Common myeloid progenitor, CD34-positive (primary cell): ENCODE measurements at regions not wholly inside any gene's neighbourhood (a gene's known extent, or its start where the extent isn't known, plus 50 kb on each side); places are given as distances from the start of the nearest gene placed in this dataset.
"Not testable (repeated sequence)": the region's sequence is repeated elsewhere in the genome, so short reads cannot be mapped to it uniquely, and the experiment has no call there.

Experiments
- CTCF ChIA-PET: fragments of 350-600 bp; sonication (Branson Sonifier 250); formaldehyde crosslinking; loops from one replicate; lab custom pipeline; 2021; ENCODE audit warnings: antibody characterized with exemption; lab: Charles Lee
- POLR2A ChIA-PET: fragments of 350-600 bp; sonication (Branson Sonifier 250); formaldehyde crosslinking; loops from one replicate; lab custom pipeline; 2021; ENCODE audit warnings: antibody characterized with exemption; lab: Charles Lee
- DNase-seq, 3 donors: peaks; one replicate each; pipeline versions ENCODE4 v3.0.0 to v3.0.0-alpha.2; 2013
- H3K27ac ChIP-seq, 2 experiments: 1 replicate in 1 of 2; 2 replicates in 1 of 2; pipeline ENCODE4 v1.7.0; 2013; ENCODE audit warnings: inconsistent platforms in 2 of 2, low read length in 2 of 2, mild to moderate bottlenecking in 2 of 2, low read depth in 1 of 2, moderate library complexity in 1 of 2; ENCODE audit not compliant: severe bottlenecking in 2 of 2, insufficient read depth in 1 of 2, poor library complexity in 1 of 2
- H3K27me3 ChIP-seq, 5 experiments: replicated peaks in 2 of 5; 1 replicate in 3 of 5; 2 replicates in 2 of 5; pipeline versions ENCODE4 v1.6.1 to v1.7.0; 2013; ENCODE audit warnings: low read length in 4 of 5, mild to moderate bottlenecking in 2 of 5, moderate library complexity in 2 of 5, inconsistent platforms in 1 of 5; ENCODE audit not compliant: insufficient read depth in 5 of 5, control insufficient read depth in 4 of 5
- H3K36me3 ChIP-seq, 4 experiments: 1 replicate in 2 of 4; 2 replicates in 2 of 4; pipeline versions ENCODE4 v1.6.1 to v1.7.0; 2013; ENCODE audit warnings: low read length in 3 of 4, control low read depth in 1 of 4, mild to moderate bottlenecking in 1 of 4; ENCODE audit not compliant: control insufficient read depth in 4 of 4, insufficient read depth in 4 of 4
- H3K4me1 ChIP-seq, 4 experiments: 1 replicate in 3 of 4; 2 replicates in 1 of 4; pipeline versions ENCODE4 v1.6.1 to v1.7.1; 2013; ENCODE audit warnings: low read length in 3 of 4, mild to moderate bottlenecking in 3 of 4, control low read depth in 1 of 4, inconsistent platforms in 1 of 4, moderate library complexity in 1 of 4; ENCODE audit not compliant: control insufficient read depth in 4 of 4, insufficient read depth in 4 of 4; ENCODE audit errors: control extremely low read depth in 1 of 4
- H3K4me3 ChIP-seq, 7 experiments: 1 replicate in 4 of 7; 2 replicates in 3 of 7; pipeline versions ENCODE4 v1.5.1 to v1.7.0; 2013; ENCODE audit warnings: mild to moderate bottlenecking in 7 of 7, low read length in 6 of 7, moderate library complexity in 6 of 7, inconsistent platforms in 2 of 7, low read depth in 2 of 7, control low read depth in 1 of 7; ENCODE audit not compliant: insufficient read depth in 4 of 7, control insufficient read depth in 1 of 7; ENCODE audit errors: extremely low read depth in 1 of 7
- H3K9me3 ChIP-seq, 5 experiments: 1 replicate in 4 of 5; 2 replicates in 1 of 5; pipeline versions ENCODE4 v1.6.1 to v1.7.1; 2013; ENCODE audit warnings: low read length in 4 of 5, mild to moderate bottlenecking in 2 of 5, inconsistent platforms in 1 of 5, low read depth in 1 of 5, moderate library complexity in 1 of 5; ENCODE audit not compliant: control insufficient read depth in 4 of 5, insufficient read depth in 2 of 5; ENCODE audit errors: control extremely low read depth in 1 of 5
- WGBS: methylation state at CpG from one replicate; pipeline ENCODE4 v1.1.5; 2013; ENCODE audit not compliant: insufficient coverage; 5-methylcytosine and 5-hydroxymethylcytosine counted together

DNA sequence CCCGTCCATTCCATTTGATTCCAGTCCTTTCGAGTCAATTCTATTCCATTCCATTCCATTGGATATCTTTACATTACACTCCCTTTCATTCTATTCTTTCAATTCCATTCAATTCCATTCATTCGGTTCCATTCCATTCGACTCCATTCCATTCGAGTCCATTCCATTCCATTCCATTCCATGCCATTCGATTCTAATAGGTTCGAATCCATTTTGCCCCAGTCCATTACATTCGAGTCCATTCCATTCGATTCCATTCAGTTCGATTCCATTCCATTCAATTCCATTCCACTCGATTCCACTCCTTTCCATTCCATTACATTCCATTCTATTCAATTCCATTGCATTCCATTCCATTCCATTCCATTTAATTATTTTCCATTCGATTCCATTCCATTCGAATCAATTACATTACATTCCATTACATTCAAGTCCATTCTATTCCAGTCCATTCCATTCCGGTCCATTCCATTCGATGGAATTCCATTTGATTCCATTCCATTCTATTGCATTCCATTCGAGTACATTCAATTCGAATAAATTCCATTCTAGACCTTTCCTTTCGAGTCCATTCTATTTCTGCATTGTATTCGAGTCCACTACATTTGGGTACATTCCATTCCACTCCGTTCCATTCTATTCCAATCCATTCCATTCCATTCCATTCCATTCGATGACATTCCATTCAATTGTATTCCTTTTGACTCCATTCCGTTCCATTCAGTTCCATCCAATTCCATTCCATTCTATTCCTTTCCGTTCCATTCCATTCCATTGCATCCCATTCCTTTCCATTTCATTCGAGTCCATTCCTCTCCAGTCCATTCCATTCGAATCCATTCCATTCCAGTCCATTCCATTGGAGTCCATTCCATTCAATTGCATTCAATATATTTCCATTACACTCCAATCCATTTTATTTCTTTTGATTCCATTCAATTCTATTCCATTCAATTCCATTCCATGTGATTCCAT, 2604.8 kb upstream of the TPTE start:
- ChIA-PET CTCF (no interaction called here), POLR2A (no interaction called here)
- Histone ChIP-seq H3K36me3 (no peaks in the 10 kb centered on the region), H3K4me3 (no peak overlapping the region), H3K27me3 (no peaks in the 10 kb centered on the region), H3K27ac (no peak overlapping the region), H3K4me1 (no peaks in the 10 kb centered on the region), H3K9me3 (peaks cover 0 to 39% (median 16%) of the 10 kb centered on the region in 5 experiments)
- DNase-seq, result no peak
- 79% methylated on average over 25 of the region's 25 CpGs for WGBS

DNA sequence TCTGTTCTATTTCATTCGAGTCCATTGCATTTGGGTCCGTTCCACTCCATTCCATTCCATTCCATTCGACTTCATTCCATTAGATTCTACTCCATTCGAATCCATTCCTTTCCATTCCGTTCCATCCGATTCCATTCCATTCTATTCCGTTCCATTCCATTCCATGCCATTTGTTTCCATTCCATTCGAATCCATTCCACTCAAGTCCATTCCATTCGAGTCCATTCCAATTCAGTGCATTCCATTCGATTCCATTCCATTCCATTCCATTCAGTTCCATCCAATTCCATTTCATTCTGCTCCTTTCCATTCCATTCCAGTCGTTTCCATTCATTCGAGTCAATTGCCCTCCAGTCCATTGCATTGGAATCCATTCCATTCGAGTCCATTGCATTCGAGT, 2603.7 kb upstream of the TPTE start:
- H3K36me3 ChIP-seq, result no peaks in the 10 kb centered on the region
- DNase-seq, result peak in 1 of 3 donors; percentile 14
- H3K4me3 ChIP-seq, result no peak overlapping the region
- no peaks in the 10 kb centered on the region for H3K27me3 ChIP-seq
- H3K9me3 ChIP-seq, result peaks cover 0 to 49% (median 20%) of the 10 kb centered on the region in 5 experiments
- no peaks in the 10 kb centered on the region for H3K4me1 ChIP-seq
- 71% methylated on average over 14 of the region's 14 CpGs for WGBS
- ChIA-PET CTCF (no interaction called here), POLR2A (no interaction called here)
- H3K27ac ChIP-seq, result no peak overlapping the region

DNA sequence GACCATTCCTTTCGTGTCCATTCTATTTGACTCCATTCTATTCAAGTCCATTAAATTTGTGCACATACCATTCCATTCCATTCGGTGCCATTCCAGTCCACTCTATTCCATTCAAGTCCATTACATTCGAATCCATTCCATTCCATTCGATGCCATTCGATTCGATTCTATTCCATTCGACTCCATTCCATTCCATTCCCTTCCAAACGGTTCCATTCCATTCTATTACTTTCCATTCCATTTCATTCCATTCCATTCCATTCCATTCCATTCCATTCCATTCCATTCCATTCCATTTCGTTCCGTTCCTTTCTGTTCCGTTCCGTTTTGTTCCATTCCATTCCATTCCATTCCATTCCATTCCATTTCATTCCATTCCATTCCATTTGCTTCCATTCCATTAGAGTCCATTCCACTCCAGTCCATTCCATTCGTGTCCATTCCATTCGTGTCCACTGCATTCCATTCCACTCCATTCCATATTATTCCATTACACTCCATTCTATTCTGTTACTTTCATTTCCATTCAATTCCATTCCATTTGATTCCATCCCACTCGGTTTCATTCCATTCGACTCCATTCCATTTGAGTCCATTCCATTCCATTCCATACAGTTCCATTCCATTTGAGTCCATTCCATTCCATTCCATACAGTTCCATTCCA, 2595.3 kb upstream of the TPTE start:
- DNase-seq, CTCF ChIA-PET, H3K27me3 ChIP-seq, POLR2A ChIA-PET, H3K4me3 ChIP-seq, H3K27ac ChIP-seq, H3K4me1 ChIP-seq, H3K36me3 ChIP-seq: not testable (repeated sequence)
- H3K9me3 ChIP-seq, result peaks cover 15 to 68% (median 34%) of the 10 kb centered on the region in 5 experiments
- WGBS, result 72% methylated on average over 16 of the region's 16 CpGs

DNA sequence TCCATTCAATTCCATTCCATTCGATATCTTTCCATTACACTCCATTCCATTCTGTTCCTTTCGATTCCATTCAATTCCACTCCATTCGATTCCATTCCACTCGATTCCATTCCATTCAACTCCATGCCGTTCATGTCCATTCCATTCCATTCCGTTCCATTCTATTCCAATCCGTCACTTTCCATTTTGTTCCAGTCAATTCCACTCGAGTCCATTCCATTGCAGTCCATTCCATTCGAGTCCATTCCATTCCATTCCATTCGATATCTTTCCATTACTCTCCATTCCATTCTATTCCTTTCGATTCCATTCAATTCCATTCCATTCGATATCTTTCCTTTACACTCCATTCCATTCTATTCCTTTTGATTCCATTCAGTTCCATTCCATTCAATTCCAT, 2592.9 kb upstream of the TPTE start:
- POLR2A ChIA-PET, H3K27me3 ChIP-seq, DNase-seq, H3K4me3 ChIP-seq, CTCF ChIA-PET, H3K36me3 ChIP-seq, H3K4me1 ChIP-seq, H3K27ac ChIP-seq: not testable (repeated sequence)
- WGBS, result 81% methylated on average over 12 of the region's 12 CpGs
- peaks cover 11 to 67% (median 23%) of the 10 kb centered on the region in 5 experiments for H3K9me3 ChIP-seq

DNA sequence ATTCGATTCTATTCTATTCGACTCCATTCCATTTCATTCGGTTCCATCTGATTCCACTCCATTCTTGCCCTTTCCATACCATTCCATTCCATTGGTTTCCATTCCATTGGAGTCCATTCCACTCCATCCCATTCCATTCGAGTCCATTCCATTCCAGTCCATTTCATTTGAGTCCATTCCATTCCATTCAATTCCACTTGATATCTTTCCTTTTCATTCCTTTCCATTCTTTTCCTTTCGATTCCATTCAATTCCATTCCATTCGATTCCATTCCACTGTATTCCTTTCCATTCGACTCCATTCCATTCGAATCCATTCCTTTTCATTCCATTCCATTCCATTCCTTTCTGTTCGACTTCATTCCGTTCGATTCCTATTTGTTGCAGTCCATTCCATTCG, 2591.8 kb upstream of the TPTE start:
- POLR2A ChIA-PET, result not testable (repeated sequence)
- H3K9me3 ChIP-seq, result peaks cover 14 to 72% (median 29%) of the 10 kb centered on the region in 5 experiments
- 79% methylated on average over 12 of the region's 12 CpGs for WGBS

DNA sequence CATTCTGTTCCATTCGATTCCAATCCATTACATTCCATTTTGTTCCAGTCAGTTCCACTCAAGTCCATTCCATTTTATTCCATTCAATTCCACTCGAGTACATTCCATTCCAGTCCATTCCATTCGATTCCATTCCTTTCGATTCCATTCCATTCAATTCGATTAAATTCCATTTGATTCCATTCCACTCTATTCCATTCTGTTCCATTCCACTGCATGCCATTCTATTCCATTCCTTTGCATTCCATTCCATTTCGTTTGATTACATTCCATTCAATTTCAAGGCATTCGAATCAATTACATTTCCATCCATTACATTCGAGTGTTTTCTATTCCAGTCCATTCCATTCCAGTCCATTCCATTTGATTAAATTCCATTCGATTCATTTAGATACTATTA, 2590.9 kb upstream of the TPTE start:
- H3K4me3 ChIP-seq, H3K27ac ChIP-seq, H3K27me3 ChIP-seq, CTCF ChIA-PET, H3K4me1 ChIP-seq, DNase-seq, POLR2A ChIA-PET, H3K36me3 ChIP-seq: not testable (repeated sequence)
- peaks cover 14 to 80% (median 26%) of the 10 kb centered on the region in 5 experiments for H3K9me3 ChIP-seq
- 69% methylated on average over 9 of the region's 9 CpGs for WGBS

More for the DNA sequence above, 2591.8 kb upstream of the TPTE start:
- H3K27me3 ChIP-seq, DNase-seq, H3K36me3 ChIP-seq, CTCF ChIA-PET, H3K4me1 ChIP-seq, H3K4me3 ChIP-seq, H3K27ac ChIP-seq: not testable (repeated sequence)

DNA sequence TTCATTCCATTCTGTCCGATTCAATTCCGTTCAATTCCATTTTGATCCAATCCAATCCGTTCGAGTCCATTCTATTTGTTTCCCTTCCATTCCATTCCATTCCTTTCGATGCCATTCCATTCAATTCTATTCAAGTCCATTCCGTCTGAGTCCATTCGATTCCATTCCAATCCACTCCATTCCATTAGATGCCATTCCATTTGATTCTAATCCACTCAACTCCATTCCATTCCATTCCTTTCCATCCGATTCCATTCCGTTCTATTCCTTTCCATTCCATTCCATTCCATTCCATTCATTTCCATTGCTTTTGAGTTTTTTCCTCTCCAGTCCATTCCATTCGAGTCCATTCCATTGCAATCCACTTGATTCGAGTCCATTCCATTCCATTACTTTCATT, 2589.3 kb upstream of the TPTE start:
- H3K27ac ChIP-seq, POLR2A ChIA-PET, H3K36me3 ChIP-seq, H3K4me3 ChIP-seq, H3K4me1 ChIP-seq, CTCF ChIA-PET, DNase-seq, H3K27me3 ChIP-seq: not testable (repeated sequence)
- WGBS, result 73% methylated on average over 11 of the region's 11 CpGs
- peaks cover 7 to 94% (median 17%) of the 10 kb centered on the region in 5 experiments for H3K9me3 ChIP-seq
